Uterus (tissue), 3 donors: ENCODE measurements at regions not wholly inside any gene's neighbourhood (a gene's known extent, or its start where the extent isn't known, plus 50 kb on each side); places are given as distances from the start of the nearest gene placed in this dataset.

Source experiments
- DNase-seq, 2 donors: peaks; one replicate each; pipeline ENCODE4 v3.0.0-alpha.2; 2019 to 2020
- H3K27ac ChIP-seq, 2 donors: fragments of 200-600 bp; sonication (generic); 1 replicate in 1 of 2; 2 replicates in 1 of 2; pipeline ENCODE4 v1.5.1; 2016 to 2018
- H3K27me3 ChIP-seq, 2 donors: fragments of 200-600 bp; sonication (generic); one replicate each; pipeline ENCODE4 v1.5.1; 2018 to 2019; ENCODE audit warnings: control low read depth in 1 of 2
- H3K36me3 ChIP-seq, 2 donors: fragments of 200-600 bp; sonication (generic); one replicate each; pipeline ENCODE4 v1.5.1; 2019; ENCODE audit warnings: control low read depth in 1 of 2
- H3K4me1 ChIP-seq, 2 donors: fragments of 200-600 bp; sonication (generic); one replicate each; pipeline ENCODE4 v1.5.1; 2018 to 2019; ENCODE audit warnings: control low read depth in 1 of 2
- H3K4me3 ChIP-seq, 2 donors: fragments of 200-600 bp; sonication (generic); 1 replicate in 1 of 2; 2 replicates in 1 of 2; pipeline ENCODE4 v1.5.1; 2018 to 2019; ENCODE audit warnings: mild to moderate bottlenecking in 1 of 2
- H3K9me3 ChIP-seq, 2 donors: fragments of 200-600 bp; sonication (generic); one replicate each; pipeline ENCODE4 v1.5.1; 2019; ENCODE audit warnings: control low read depth in 1 of 2
- CTCF ChIP-seq, 4 experiments: fragments of 200-600 bp in 2 of 4; fragments of 450-650 bp in 2 of 4; sonication (generic) in 2 of 4; IDR thresholded peaks; one replicate each; pipeline ENCODE4 v1.5.1; 2016 to 2019; ENCODE audit warnings: antibody characterized with exemption in 4 of 4, mild to moderate bottlenecking in 2 of 4, moderate library complexity in 1 of 4
- POLR2A ChIP-seq, 2 donors: fragments of 450-650 bp; IDR thresholded peaks; one replicate each; pipeline ENCODE4 v1.6.1; 2016; ENCODE audit warnings: antibody characterized with exemption in 2 of 2, mild to moderate bottlenecking in 1 of 2, moderate library complexity in 1 of 2
- intact Hi-C: fragments of 100-400 bp; cut with DNase I; formaldehyde crosslinking; loops from one replicate; pipeline ENCODE4 v1.15.1; 2023; ENCODE audit warnings: low total_unique reads
- donor health status: DM: yes; HTN: yes; CAD: no.

- no peaks in the 10 kb centered on the region for H3K4me1 ChIP-seq
- no peak for DNase-seq
- H3K9me3 ChIP-seq: no peaks in the 10 kb centered on the region
- H3K27ac ChIP-seq: no peak overlapping the region
- no peaks in the 10 kb centered on the region for H3K36me3 ChIP-seq
- H3K27me3 ChIP-seq: no peaks in the 10 kb centered on the region
- intact Hi-C loops: no loop called here
- H3K4me3 ChIP-seq: no peak overlapping the region
- TF ChIP-seq POLR2A (IDR thresholded peaks at IDR 0.05): no peak
- no peak for TF ChIP-seq CTCF (IDR thresholded peaks at IDR 0.05)
Measured at GRCh38 chr7:80348223-80348622, 163.6 kb downstream of the GNAT3 start.

GRCh38 chr7:80347173-80347572, 164.7 kb downstream of the GNAT3 start:
- no peak for DNase-seq
- TF ChIP-seq CTCF (IDR thresholded peaks at IDR 0.05) (no peak), POLR2A (IDR thresholded peaks at IDR 0.05) (no peak)
- H3K36me3 ChIP-seq: no peaks in the 10 kb centered on the region
- no peak overlapping the region for H3K4me3 ChIP-seq
- H3K27me3 ChIP-seq: no peaks in the 10 kb centered on the region
- no peaks in the 10 kb centered on the region for H3K9me3 ChIP-seq
- H3K4me1 ChIP-seq: no peaks in the 10 kb centered on the region
- H3K27ac ChIP-seq: no peak overlapping the region
- intact Hi-C loops: no loop called here

GRCh38 chr7:80346704-80347103, 165.2 kb downstream of the GNAT3 start:
- no peaks in the 10 kb centered on the region for H3K4me1 ChIP-seq
- no peaks in the 10 kb centered on the region for H3K27me3 ChIP-seq
- no peaks in the 10 kb centered on the region for H3K36me3 ChIP-seq
- TF ChIP-seq POLR2A (IDR thresholded peaks at IDR 0.05) (no peak), CTCF (IDR thresholded peaks at IDR 0.05) (no peak)
- intact Hi-C loops: no loop called here
- H3K4me3 ChIP-seq: no peak overlapping the region
- no peaks in the 10 kb centered on the region for H3K9me3 ChIP-seq
- no peak overlapping the region for H3K27ac ChIP-seq
- no peak for DNase-seq

GRCh38 chr7:80335511-80336231, 176.2 kb downstream of the GNAT3 start:
- Histone ChIP-seq H3K36me3 (no peaks in the 10 kb centered on the region), H3K4me3 (no peak overlapping the region), H3K4me1 (no peaks in the 10 kb centered on the region), H3K9me3 (no peaks in the 10 kb centered on the region), H3K27ac (no peak overlapping the region), H3K27me3 (no peaks in the 10 kb centered on the region)
- no peak for DNase-seq
- no peak for TF ChIP-seq CTCF (IDR thresholded peaks at IDR 0.05)
- TF ChIP-seq POLR2A (IDR thresholded peaks at IDR 0.05): no peak
- intact Hi-C loops: no loop called here

GRCh38 chr7:80334908-80335307, 177.0 kb downstream of the GNAT3 start:
- Histone ChIP-seq H3K36me3 (no peaks in the 10 kb centered on the region), H3K9me3 (no peaks in the 10 kb centered on the region), H3K27me3 (no peaks in the 10 kb centered on the region), H3K27ac (no peak overlapping the region), H3K4me3 (no peak overlapping the region), H3K4me1 (no peaks in the 10 kb centered on the region)
- TF ChIP-seq POLR2A (IDR thresholded peaks at IDR 0.05): no peak
- TF ChIP-seq CTCF (IDR thresholded peaks at IDR 0.05): no peak
- intact Hi-C loops: no loop called here
- no peak for DNase-seq
